Keratinocyte (primary cell): ENCODE measurements at regions not wholly inside any gene's neighbourhood (a gene's known extent, or its start where the extent isn't known, plus 50 kb on each side); places are given as distances from the start of the nearest gene placed in this dataset.

ENCODE experiments used
- DNase-seq: peaks from one replicate; pipeline ENCODE4 v3.0.0-alpha.2; 2011; ENCODE audit warnings: low read depth, missing footprints, low spot score
- FAIRE-seq: peaks from 2 replicates; lab custom pipeline; 2011; peaks lifted over from hg19 to GRCh38; lab: Jason Lieb, UNC
- H2AFZ ChIP-seq: 2 replicates; pipeline ENCODE4 v1.6.0; 2012; ENCODE audit warnings: low read length, control low read depth, inconsistent platforms; ENCODE audit not compliant: control insufficient read depth
- H3K27ac ChIP-seq: 2 replicates; pipeline ENCODE4 v1.5.1; 2011; ENCODE audit warnings: low read length; ENCODE audit not compliant: control insufficient read depth, insufficient read depth
- H3K27me3 ChIP-seq: 3 replicates; pipeline ENCODE4 v1.6.0; 2011; ENCODE audit warnings: low read length; ENCODE audit not compliant: control insufficient read depth, insufficient read depth; ENCODE audit errors: extremely low read depth
- H3K36me3 ChIP-seq, 2 experiments: 2 replicates in 1 of 2; 3 replicates in 1 of 2; pipeline ENCODE4 v1.5.1; 2011; ENCODE audit warnings: low read length in 2 of 2, mild to moderate bottlenecking in 1 of 2; ENCODE audit not compliant: control insufficient read depth in 2 of 2, insufficient read depth in 2 of 2; ENCODE audit errors: extremely low read depth in 1 of 2
- H3K4me1 ChIP-seq: 3 replicates; pipeline ENCODE4 v1.5.1; 2011; ENCODE audit warnings: low read length; ENCODE audit not compliant: control insufficient read depth, insufficient read depth; ENCODE audit errors: extremely low read depth
- H3K4me2 ChIP-seq: 3 replicates; pipeline ENCODE4 v1.6.0; 2011; ENCODE audit warnings: low read depth, low read length; ENCODE audit not compliant: control insufficient read depth, insufficient read depth; ENCODE audit errors: extremely low read depth
- H3K4me3 ChIP-seq, 3 experiments: fragments of 200-600 bp in 1 of 3; sonication (generic) in 1 of 3; 2 replicates in 2 of 3; 3 replicates in 1 of 3; pipeline ENCODE4 v1.5.1; 2011 to 2016; ENCODE audit warnings: low read length in 3 of 3, mild to moderate bottlenecking in 3 of 3, control low read depth in 2 of 3, inconsistent platforms in 1 of 3, low read depth in 1 of 3, mixed read lengths in 1 of 3, mixed run types in 1 of 3, moderate library complexity in 1 of 3; ENCODE audit not compliant: control insufficient read depth in 2 of 3, insufficient read depth in 2 of 3; ENCODE audit errors: extremely low read depth in 1 of 3
- H3K79me2 ChIP-seq: 2 replicates; pipeline ENCODE4 v1.6.0; 2012; ENCODE audit warnings: low read length; ENCODE audit not compliant: control insufficient read depth, insufficient read depth
- H3K9ac ChIP-seq: 3 replicates; pipeline ENCODE4 v1.6.0; 2011; ENCODE audit warnings: low read length; ENCODE audit not compliant: control insufficient read depth, insufficient read depth; ENCODE audit errors: extremely low read depth
- H3K9me1 ChIP-seq: 3 replicates; pipeline ENCODE4 v1.6.0; 2011; ENCODE audit warnings: low read length; ENCODE audit not compliant: control insufficient read depth, insufficient read depth; ENCODE audit errors: extremely low read depth
- H3K9me3 ChIP-seq: 2 replicates; pipeline ENCODE4 v1.5.1; 2012; ENCODE audit warnings: low read depth, low read length; ENCODE audit not compliant: control insufficient read depth
- H4K20me1 ChIP-seq: 3 replicates; pipeline ENCODE4 v1.6.0; 2011; ENCODE audit warnings: low read length; ENCODE audit not compliant: control insufficient read depth, insufficient read depth; ENCODE audit errors: extremely low read depth
- EZH2 ChIP-seq: IDR thresholded peaks from one replicate; pipeline ENCODE4 v1.6.1; 2012; ENCODE audit warnings: inconsistent platforms, mild to moderate bottlenecking, low read length, moderate library complexity
- dilution Hi-C: fragments of 300-500 bp; cut with MboI; formaldehyde crosslinking; loops from one replicate; pipeline ENCODE4 v1.7.0; 2020; ENCODE audit warnings: low sequenced_read_pairs; ENCODE audit not compliant: extremely low pct_ligation_motif_present
- TF ChIP-seq, protein P1 (sequence below), 3 experiments: IDR thresholded peaks in 1 of 3; conservative IDR thresholded peaks in 1 of 3; optimal IDR thresholded peaks in 1 of 3; 2 replicates in 2 of 3; 3 replicates in 1 of 3; pipeline versions ENCODE3 to v1.5.1; 2011; ENCODE audit warnings: low read length in 3 of 3, mild to moderate bottlenecking in 3 of 3, moderate library complexity in 2 of 3, control low read depth in 1 of 3, inconsistent platforms in 1 of 3; ENCODE audit not compliant: insufficient read depth in 2 of 3; ENCODE audit errors: extremely low read depth in 1 of 3

DNA sequence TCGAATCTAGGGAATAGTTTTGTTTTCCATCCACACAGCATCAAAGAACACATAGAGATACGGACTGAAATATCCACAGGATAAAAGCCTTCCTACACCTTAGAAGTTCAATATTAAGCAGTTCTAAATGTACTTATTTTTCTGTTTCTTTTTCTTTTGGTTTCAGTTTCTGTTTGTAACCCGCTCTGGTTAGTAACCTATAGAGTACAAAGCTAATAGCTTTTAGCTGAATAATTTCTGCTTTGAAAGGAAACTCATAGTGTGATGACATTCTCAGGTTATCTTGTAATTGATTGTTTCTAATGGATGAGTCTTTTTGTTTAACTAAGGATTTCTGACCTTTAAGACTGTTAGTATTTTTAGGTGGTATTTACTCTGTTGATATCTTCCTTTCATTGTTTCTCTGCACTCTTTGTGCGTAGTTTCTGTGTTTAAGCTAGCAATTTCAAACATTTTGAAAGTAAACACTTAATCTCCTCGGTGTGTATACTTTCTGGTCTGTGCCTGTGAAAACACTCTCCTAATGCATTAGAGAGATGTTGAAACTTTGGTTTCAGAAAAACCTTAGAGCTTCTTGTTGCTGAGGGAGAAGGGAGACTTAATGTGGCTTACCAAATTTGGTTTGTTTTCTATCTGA lies 385.5 kb downstream of the HDGFL1 start:
- no peaks in the 10 kb centered on the region for H3K27me3 ChIP-seq
- dilution Hi-C loops, result no loop called here
- no peak overlapping the region for H3K9ac ChIP-seq
- DNase-seq, result no peak
- no peaks in the 10 kb centered on the region for H3K9me1 ChIP-seq
- H3K9me3 ChIP-seq, result no peaks in the 10 kb centered on the region
- no peak overlapping the region for H3K4me3 ChIP-seq
- H2AFZ ChIP-seq, result peak overlapping the region; percentile 63
- no peaks in the 10 kb centered on the region for H3K79me2 ChIP-seq
- no peak for FAIRE-seq
- H3K4me2 ChIP-seq, result peak overlapping the region; percentile 20
- H3K36me3 ChIP-seq, result no peaks in the 10 kb centered on the region
- H4K20me1 ChIP-seq, result no peaks in the 10 kb centered on the region
- H3K4me1 ChIP-seq, result no peaks in the 10 kb centered on the region
- no peak overlapping the region for H3K27ac ChIP-seq
- TF ChIP-seq EZH2, result no peak
- TF ChIP-seq, protein P1, sequence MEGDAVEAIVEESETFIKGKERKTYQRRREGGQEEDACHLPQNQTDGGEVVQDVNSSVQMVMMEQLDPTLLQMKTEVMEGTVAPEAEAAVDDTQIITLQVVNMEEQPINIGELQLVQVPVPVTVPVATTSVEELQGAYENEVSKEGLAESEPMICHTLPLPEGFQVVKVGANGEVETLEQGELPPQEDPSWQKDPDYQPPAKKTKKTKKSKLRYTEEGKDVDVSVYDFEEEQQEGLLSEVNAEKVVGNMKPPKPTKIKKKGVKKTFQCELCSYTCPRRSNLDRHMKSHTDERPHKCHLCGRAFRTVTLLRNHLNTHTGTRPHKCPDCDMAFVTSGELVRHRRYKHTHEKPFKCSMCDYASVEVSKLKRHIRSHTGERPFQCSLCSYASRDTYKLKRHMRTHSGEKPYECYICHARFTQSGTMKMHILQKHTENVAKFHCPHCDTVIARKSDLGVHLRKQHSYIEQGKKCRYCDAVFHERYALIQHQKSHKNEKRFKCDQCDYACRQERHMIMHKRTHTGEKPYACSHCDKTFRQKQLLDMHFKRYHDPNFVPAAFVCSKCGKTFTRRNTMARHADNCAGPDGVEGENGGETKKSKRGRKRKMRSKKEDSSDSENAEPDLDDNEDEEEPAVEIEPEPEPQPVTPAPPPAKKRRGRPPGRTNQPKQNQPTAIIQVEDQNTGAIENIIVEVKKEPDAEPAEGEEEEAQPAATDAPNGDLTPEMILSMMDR (optimal IDR thresholded peaks at IDR 0.05 in 1 of 3, IDR thresholded peaks at IDR 0.05 in 1 of 3, conservative IDR thresholded peaks at IDR 0.05 in 1 of 3; ENCODE audit: extremely low read depth in 1 of 3, insufficient read depth in 2 of 3, low read length in 3 of 3), result no peak

DNA sequence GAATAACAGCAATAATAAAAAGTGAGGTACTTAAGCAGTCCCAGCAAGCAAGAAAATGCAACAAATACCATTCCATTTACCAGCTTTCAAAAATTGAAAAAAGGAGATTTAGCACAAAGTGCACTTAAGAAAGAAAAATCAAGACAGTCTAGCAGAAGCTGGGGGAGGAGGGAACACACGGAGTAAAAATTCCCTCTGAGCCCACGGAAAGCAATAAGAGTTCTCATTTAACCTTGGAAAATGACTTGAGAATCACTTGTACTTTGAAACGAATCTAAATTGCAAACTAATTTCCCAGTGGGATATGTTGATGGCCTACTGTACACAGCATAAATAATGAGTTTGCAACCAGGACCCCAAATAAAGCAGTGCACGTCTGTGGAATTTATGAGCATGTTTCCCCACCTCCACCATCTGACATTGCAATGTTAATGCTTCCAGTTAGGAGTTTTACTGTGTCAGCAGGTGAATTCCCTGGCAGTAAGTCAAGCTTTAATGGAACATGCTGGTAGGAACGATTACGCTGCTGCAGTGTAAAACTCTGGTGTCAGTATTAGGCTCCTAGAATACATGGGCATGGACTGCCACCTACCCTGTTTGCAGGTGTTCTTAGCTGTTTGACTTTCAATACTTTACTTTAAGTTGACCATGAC lies 386.8 kb downstream of the HDGFL1 start:
- no peaks in the 10 kb centered on the region for H3K36me3 ChIP-seq
- H3K27ac ChIP-seq, result no peak overlapping the region
- TF ChIP-seq EZH2, result no peak
- TF ChIP-seq, protein P1 (optimal IDR thresholded peaks at IDR 0.05 in 1 of 3, IDR thresholded peaks at IDR 0.05 in 1 of 3, conservative IDR thresholded peaks at IDR 0.05 in 1 of 3; ENCODE audit: extremely low read depth in 1 of 3, insufficient read depth in 2 of 3, low read length in 3 of 3), result no peak
- DNase-seq, result no peak
- no peak for FAIRE-seq
- H3K9me1 ChIP-seq, result no peaks in the 10 kb centered on the region
- H3K4me3 ChIP-seq, result no peak overlapping the region
- dilution Hi-C loops, result no loop called here
- H3K4me1 ChIP-seq, result no peaks in the 10 kb centered on the region
- no peak overlapping the region for H3K9ac ChIP-seq
- H4K20me1 ChIP-seq, result no peaks in the 10 kb centered on the region
- no peak overlapping the region for H2AFZ ChIP-seq
- no peaks in the 10 kb centered on the region for H3K79me2 ChIP-seq
- no peaks in the 10 kb centered on the region for H3K9me3 ChIP-seq
- no peaks in the 10 kb centered on the region for H3K27me3 ChIP-seq
- no peak overlapping the region for H3K4me2 ChIP-seq
